Hepatocyte (in vitro differentiated cells): ENCODE measurements at regions not wholly inside any gene's neighbourhood (a gene's known extent, or its start where the extent isn't known, plus 50 kb on each side); places are given as distances from the start of the nearest gene placed in this dataset.

Source experiments
- EZH2 ChIP-seq: fragments of 200-600 bp; sonication (generic); IDR thresholded peaks from 2 replicates; pipeline ENCODE4 v1.6.1; 2016; ENCODE audit warnings: antibody characterized with exemption, mild to moderate bottlenecking, borderline replicate concordance
- EZH2phosphoT487 ChIP-seq: fragments of 200-600 bp; sonication (generic); IDR thresholded peaks from one replicate; pipeline ENCODE4 v1.6.1; 2018; ENCODE audit warnings: antibody characterized with exemption, mild to moderate bottlenecking, low read depth, moderate library complexity; ENCODE audit not compliant: unreplicated experiment, severe bottlenecking
- TF ChIP-seq, protein P1 (sequence below): fragments of 200-600 bp; sonication (generic); IDR thresholded peaks from 2 replicates; pipeline ENCODE4 v1.5.1; 2016; ENCODE audit warnings: antibody characterized with exemption, mild to moderate bottlenecking; ENCODE audit not compliant: poor library complexity

DNA sequence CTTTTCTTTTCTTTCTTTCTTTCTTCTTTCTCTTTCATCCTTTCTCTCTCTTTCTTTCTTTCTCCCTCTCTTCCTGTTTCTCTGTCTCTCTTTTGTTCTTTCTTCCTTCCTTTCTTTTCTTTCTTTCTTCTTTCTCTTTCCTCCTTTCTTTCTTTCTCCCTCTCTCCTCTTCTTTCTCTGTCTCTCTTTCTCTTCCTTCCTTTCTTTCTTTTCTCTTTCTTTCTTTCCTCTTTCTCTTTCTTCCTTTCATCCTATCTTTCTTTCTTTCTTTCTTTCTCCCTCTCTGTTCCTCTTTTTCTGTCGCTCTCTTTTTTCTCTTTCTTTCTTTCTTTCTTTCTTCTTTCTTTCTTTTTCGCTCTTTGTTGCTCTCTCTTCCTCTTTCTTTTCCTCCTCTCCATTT is 1149.2 kb upstream of the AUTS2 start:
- TF ChIP-seq, protein P1, sequence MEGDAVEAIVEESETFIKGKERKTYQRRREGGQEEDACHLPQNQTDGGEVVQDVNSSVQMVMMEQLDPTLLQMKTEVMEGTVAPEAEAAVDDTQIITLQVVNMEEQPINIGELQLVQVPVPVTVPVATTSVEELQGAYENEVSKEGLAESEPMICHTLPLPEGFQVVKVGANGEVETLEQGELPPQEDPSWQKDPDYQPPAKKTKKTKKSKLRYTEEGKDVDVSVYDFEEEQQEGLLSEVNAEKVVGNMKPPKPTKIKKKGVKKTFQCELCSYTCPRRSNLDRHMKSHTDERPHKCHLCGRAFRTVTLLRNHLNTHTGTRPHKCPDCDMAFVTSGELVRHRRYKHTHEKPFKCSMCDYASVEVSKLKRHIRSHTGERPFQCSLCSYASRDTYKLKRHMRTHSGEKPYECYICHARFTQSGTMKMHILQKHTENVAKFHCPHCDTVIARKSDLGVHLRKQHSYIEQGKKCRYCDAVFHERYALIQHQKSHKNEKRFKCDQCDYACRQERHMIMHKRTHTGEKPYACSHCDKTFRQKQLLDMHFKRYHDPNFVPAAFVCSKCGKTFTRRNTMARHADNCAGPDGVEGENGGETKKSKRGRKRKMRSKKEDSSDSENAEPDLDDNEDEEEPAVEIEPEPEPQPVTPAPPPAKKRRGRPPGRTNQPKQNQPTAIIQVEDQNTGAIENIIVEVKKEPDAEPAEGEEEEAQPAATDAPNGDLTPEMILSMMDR: no peak
- TF ChIP-seq EZH2 (no peak), EZH2phosphoT487 (no peak)
